ENCODE measurements at regions not wholly inside any gene's neighbourhood (a gene's known extent, or its start where the extent isn't known, plus 50 kb on each side); places are given as distances from the start of the nearest gene placed in this dataset.
"Not testable (repeated sequence)": the region's sequence is repeated elsewhere in the genome, so short reads cannot be mapped to it uniquely, and the experiment has no call there.

DNA sequence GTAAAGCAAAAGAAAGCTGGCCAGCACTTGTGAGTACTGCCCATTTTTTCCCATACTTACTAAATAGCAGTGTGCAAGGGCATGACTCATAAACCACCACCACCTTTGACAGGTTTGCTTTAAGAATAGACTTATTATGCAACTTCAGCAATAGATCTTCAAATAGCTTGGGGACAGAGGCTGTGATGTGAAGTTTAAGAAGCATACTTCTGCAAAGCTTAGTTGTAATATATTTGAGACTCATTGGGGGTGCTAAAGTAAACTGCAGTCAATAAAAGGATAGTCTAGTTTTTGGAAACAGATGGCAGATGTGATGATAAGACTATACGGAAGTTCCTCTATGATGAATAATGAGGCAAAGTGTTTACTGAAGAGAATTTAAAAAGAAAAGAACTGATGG lies 210.0 kb downstream of the PLA2G4A start:
- DNase-seq: peak; percentile 20

DNA sequence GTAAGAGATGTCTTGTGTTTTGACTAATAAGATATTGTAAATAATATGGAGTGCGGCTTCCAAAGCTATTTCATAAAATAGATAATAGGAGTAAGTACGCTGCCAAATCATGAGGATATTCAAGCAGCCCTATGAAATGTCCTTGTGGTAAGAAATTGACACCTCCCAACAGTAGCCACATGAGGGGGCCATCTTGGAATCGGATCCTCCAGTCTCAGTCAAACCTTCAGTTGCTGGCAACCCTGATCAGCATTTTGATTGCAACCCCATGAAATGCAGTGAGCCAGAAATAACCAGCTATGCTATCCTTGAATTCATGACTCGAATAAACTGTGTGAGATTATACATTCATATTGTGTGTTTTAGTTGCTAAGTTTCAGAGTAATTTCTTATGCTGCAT lies 212.4 kb downstream of the PLA2G4A start:
- no peak for DNase-seq

DNA sequence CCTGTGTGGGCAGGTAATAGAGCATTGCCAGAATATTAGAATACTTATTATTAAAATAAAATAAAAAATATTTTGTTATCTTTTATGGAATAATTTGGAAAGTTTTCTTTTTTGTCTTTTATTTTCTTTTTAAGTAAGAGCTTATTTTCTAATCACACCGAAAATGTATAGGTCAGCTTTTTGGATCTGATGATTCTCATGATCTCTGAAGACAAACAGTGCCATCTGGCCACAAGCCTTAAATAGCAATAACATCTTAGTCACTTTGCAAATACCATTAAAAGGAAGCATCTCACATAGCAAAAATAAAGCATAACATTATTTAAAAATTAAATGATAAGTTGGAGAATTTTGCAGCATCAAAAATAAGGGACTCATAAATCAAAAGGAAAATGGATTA lies 213.8 kb downstream of the PLA2G4A start:
- DNase-seq: no peak

DNA sequence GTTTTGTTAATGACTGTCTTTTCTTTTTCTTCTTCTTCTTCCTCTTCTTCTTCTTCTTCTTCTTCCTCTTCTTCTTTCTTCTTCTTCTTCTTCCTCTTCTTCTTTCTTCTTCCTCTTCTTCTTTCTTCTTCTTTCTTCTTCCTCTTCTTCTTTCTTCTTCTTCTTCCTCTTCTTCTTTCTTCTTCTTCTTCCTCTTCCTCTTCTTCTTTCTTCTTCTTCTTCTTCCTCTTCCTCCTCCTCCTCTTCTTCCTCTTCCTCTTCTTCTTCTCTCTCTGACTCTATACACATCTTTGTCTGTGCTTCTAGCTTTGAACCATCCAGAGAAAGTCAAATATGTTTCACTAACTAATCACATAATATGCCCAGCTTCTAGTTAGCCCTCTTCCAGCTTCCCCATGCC lies 214.7 kb downstream of the PLA2G4A start:
- not testable (repeated sequence) for DNase-seq

DNA sequence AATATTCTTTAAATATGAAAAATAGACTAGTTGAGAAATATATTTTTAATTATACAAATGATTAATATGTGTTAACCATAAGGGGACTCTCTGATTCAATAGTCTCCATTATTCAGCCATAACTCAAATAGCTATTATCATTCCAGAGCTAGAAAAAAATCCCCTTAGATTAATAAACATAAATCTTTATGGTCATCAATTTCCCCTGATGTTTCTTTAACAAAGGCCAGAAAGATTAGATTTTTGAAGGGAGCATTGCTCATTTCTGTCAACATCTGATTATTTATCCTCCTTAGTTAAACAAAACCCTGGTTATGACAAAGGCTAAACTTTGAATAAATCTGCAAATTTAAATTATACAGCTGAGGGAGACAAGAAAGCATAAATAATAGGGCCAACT lies 215.7 kb downstream of the PLA2G4A start:
- no peak for DNase-seq

DNA sequence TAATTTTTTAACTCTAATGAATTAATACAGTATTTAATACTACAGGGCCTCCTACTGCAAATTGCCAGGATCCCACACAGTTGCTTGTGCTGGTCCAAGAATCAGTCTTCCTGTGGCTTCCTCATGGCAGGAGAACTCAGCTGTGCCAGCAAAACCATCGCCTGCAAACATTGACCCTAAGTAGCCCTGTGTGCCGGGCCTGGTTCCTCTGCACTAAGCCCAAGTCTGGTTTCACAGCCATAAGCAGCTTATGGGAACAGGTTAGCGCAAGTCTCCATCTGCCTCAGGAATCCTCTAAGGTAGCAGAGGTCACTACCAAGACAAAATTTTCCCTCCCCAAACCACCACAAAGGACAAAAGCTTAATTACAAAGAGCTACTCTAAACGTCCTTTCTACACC lies 216.6 kb downstream of the PLA2G4A start:
- no peak for DNase-seq

DNA sequence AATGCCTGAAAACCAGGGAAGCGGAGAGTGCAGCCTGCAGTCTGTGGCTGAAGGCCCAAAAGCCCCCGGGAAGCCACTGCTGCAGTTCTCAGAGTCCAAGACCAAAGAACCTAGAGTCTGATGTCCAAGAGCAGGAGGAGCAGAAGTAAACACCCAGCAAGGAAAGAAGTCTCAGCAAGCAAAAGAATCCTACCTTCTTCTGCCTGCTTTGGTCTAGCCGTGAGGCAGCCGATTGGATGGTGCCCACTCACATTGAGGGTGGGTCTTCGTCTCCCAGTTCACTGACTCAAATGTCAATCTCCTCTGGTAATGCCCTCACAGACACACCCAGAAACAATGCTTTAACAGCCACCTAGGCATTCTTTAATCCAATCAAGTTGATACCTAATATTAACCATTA lies 217.5 kb downstream of the PLA2G4A start:
- no peak for DNase-seq

DNA sequence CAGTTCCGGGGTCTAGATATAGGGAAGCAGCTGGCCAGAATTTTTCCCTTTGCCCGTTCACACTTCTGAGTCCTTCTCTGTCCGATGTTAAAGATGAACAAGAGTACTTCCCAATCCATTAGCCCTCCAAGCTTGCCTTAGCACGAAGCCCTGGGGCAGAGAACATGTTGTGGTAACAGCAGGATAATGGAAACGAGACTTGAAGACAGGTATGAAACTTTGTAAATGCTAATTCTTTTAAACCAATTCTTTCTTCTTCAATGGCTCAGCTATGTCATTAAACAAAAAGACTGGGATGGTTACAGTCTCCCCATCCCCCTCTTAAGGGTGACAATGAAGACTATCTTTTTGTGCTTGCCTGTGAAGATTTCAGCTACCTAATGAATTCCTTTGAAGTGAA lies 218.5 kb downstream of the PLA2G4A start:
- no peak for DNase-seq

DNA sequence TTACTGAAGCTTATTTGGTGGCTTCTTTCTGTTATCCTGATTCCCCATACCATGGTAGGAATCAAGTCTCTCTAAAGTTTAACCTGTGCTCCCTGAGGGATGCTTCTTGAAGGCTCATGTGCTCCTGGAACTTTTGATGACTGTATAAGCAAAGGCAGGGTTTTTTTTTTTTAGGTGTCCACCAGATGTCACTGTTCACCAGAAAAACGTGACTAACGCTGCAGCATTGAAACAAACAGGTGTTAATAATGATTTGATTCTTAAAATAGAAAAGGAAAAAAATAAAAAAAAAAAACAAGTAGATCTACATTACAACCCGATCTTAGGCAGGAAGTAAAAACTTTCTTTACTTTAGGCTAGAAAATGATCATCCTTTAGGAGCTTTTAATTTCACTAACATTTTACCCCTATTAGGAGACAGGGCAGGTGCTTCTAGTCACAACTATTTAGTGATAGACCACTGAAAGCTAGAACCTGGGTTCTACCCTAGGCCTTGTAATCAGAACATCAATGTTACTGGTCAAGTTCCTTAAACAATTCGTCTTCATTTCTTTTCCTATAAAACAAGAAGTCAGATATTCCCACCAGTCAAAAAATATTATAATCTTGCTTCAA lies 223.0 kb downstream of the PLA2G4A start:
- DNase-seq: peak; percentile 37

DNA sequence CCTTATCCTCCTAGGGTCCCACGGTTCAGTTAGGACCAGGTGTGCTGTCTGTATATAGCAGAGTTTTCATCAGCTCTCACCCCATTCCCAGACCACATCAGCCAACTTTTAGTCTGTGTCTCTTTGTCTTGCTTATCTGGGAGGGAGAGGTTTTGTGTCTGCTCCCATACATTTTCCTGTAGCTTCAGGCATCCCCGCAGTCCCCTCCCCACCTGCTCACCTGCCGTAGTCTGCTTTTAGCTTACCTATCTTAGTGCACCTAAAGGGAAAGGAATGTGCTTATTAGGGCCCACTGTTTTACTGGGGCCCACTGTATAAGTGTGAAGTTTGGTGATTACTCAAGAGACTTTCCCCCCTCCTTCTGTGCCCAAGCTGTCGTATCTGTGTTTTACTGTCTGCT lies 225.1 kb downstream of the PLA2G4A start:
- DNase-seq: no peak

DNA sequence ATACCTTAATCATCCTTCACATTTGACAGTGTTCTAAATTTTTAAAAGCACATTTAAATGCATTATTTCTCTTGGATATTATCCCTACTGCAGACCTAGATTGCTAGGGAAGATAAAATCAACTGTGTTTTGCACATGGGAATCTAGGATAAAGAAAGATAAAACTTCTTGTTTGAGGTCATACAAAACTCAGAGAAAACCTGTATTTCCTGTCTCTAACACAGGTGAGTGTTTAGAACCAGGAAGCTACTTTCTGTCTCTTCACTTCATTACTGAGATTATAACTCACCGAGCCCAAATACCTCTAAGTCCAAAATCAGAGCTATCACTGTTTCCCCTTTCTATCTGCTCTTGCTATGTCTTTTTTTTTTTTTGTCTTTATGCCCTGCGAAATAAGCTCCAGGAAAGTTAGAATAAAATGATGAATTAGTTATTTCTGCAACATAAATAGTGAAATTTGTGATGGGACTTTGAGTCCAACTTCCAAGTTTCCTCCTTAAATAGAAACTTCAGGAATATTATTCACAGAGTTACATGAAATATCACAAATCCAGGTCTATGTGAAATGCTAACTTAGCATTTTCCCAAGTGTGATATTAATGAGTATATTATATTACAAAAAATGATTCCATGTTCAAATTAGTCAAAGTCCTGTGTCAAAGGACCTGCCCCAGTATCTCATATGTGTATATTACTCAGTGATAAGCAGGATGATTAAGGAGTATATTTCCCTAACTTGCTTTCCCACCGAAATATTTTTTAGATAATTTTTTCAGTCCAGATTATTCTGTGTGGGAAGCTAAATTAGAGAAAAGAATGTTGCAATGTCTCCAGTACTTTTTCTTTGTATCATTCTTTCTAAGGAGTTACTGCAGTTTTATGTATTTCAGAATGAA lies 226.4 kb downstream of the PLA2G4A start:
- no peak for DNase-seq

DNA sequence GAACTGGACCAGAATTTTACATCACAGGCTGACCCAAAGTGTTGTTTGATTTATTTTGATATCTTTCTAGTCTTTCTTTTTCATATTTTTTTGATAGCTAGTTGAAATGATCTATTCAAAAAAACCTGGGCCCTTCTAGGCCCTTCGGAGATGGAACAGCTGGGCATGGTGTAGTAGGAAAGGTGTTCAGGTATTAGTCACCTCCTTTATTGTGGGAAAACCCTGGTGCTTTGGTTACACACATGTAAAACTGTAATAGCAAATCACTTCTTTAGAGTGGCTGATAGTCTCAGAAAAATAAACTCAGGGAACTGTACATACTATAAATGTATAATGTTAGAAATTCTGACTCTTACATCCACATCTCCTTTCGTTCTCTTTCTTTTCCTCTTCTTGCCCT lies 234.5 kb downstream of the PLA2G4A start:
- DNase-seq: no peak

DNA sequence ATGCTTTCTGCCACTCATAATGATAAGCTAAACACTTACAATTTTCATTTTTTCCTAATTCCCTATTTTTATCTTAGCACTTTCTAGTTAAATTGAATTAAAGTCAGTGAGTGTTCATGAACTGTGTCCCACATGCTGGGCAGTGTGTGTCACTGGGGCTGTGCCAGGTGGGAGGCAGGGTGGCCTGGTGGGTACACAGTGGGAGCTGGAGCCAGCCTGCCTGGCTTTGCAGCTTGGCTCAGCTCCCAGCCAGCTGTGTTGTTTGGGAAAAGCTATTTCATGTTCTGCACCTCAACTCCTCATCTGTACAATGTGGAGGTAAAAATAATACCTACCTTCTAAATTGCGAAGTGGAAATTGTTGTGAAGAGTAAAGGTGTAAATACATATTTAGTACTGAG lies 238.4 kb downstream of the PLA2G4A start:
- no peak for DNase-seq

DNA sequence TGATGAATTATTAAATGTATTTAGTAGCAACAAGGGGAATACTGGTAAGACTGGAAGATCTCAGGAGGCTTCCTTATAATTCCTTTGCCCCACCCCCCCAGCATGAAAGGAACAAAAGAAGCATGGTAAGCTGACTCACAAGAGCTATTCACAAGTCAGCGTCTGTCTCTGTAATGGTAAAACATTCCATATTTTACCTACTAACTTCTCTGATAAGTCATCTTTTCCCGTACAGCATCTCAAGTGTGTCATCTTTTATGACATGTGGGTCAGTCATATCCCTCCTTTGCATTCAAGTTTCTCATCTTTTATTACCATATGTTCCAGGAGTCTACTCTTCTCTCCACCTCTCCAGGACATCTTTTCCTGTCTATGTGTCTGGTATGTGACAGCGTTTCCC lies 241.3 kb downstream of the PLA2G4A start:
- DNase-seq: no peak

DNA sequence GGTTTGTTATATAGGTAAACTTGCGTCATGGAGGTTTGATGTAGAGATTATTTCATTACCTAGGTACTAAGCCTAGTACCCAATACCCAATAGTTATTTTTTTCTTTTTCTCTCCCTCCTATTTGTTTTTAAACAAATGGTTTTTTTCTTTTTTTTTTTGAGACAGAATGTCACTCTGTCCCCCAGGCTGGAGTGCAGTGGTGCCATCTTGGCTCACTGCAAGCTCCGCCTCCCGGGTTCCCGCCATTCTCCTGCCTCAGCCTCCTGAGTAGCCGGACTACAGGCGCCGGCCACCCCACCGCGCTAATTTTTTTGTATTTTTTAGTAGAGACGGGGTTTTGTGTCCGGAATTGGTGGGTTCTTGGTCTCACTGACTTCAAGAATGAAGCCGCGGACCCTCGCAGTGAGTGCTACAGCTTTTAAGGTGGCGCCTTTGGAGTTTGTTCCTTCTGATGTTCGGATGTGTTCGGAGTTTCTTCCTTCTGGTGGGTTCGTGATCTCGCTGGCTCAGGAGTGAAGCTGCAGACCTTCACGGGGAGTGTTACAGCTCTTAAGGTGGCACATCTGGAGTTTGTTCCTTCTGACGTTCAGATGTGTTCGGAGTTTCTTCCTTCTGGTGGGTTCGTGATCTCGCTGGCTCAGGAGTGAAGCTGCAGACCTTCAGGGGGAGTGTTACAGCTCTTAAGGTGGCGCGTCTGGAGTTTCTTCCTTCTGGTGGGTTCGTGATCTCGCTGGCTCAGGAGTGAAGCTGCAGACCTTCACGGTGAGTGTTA lies 243.7 kb downstream of the PLA2G4A start:
- DNase-seq: not testable (repeated sequence)

DNA sequence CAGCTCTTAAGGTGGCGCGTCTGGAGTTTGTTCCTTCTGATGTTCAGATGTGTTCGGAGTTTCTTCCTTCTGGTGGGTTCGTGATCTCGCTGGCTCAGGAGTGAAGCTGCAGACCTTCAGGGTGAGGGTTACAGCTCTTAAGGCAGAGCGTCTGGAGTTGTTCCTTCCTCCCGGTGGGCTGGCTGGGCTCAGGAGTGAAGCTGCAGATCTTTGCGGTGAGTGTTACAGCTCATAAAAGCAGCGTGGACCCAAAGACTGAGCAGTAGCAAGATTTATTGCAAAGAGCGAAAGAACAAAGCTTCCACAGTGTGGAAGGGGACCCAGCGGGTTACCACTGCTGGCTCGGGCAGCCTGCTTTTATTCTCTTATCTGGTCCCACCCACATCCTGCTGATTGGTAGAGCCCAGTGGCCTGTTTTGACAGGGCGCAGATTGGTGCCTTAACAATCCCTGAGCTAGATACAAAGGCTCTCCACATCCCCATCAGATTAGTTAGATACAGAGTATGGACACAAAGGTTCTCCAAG lies 244.3 kb downstream of the PLA2G4A start:
- DNase-seq: peak; percentile 18

DNA sequence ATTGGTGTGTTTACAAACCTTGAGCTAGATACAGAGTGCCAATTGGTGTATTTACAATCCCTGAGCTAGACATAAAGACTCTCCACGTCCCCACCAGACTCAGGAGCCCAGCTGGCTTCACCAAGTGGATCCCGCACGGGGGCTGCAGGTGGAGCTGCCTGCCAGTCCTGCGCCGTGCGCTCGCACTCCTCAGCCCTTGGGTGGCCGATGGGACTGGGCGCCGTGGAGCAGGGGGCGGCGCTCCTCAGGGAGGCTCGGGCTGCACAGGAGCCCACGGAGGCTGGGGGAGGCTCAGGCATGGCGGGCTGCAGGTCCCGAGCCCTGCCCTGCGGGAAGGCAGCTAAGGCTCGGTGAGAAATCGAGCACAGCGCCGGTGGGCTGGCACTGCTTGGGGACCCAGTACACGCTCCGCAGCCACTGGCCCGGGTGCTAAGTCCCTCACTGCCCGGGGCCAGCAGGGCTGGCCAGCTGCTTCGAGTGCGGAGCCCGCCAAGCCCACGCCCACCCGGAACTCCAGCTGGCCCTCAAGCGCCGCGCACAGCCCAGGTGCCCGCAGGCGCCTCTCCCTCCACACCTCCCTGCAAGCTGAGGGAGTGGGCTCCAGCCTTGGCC lies 245.0 kb downstream of the PLA2G4A start:
- DNase-seq: not testable (repeated sequence)

DNA sequence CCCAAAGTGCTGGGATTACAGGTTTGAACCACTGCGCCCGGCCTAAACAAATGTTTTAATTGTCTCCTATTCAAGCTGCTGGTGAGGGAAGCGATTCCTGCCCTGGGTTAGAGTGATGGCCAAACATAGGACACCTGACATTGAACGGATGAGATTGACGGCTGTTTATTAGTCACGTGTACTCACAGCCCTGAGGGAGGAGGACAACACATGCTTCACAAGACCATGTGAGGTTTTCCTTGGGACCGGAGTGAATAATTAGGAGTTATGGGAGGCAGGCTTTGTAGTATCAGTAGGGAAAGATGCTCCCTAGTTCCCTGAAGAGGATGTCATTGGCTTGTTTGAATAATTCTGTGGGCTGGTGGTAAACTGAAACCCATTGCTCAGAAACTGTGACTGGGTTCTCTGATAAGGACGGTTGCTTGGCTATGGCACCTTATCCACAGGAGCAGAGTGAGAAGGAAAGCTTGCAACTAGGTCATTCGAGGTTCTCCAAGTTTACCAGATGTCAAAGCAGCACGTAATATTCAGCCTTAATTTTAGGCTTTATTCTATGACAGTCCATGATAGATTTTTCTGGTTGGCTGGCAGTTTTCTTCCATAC lies 245.8 kb downstream of the PLA2G4A start:
- DNase-seq: no peak

DNA sequence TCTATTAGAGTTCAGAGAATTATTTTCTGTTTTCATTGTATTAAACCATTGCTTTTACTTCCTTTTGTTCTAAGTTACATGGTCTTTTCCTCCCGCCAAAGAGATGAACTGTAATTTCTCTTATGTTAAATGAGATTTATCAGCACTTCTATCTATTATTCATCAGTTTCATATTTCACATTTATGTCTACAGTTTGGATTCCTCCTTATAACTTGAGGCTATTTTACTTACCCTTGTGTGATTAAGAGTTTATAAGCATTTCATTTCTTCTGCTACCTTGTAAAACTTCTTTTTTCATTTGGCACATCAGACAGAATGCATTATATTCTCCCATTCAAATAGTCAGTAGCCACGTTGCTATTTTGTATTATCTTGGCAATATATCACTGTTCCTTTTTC lies 248.2 kb downstream of the PLA2G4A start:
- DNase-seq: no peak

DNA sequence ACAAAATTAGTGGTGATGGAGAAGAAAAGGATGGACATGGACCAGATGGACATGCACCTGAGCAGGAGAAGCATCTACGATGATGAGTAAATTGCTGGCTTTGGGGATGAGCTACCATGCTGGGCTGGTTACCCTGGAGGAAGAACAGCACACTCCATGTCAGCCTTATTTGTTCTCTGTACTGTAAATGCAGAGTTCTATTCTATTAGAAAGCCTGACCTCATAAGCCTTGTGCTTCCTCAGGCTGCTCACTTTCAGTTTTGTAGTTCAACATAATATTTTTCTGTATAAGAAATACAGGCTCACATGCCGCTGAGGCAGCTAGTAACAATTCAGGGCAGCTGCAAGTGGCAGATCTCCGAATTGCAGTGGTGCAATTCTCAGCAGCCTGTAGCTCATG lies 249.6 kb downstream of the PLA2G4A start:
- DNase-seq: no peak

DNA sequence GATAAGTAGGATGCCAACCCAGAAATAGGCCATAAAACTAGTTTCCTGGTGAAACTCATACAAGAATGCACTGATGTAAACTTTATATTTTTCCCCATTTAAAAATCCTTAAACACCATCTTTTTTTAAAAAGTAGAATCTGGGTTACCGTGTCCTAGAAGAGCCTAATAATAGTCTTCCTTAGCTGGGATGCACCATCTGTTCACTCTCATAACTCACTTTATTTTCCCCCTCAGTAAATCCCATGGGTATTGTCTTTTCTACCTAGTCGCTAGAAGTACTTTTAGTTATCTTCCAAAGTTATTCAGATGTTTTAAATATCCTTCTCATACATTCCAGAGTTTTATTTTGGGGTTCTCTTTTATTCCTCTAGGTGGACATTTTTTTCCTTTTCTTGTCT lies 250.2 kb downstream of the PLA2G4A start:
- DNase-seq: no peak

DNA sequence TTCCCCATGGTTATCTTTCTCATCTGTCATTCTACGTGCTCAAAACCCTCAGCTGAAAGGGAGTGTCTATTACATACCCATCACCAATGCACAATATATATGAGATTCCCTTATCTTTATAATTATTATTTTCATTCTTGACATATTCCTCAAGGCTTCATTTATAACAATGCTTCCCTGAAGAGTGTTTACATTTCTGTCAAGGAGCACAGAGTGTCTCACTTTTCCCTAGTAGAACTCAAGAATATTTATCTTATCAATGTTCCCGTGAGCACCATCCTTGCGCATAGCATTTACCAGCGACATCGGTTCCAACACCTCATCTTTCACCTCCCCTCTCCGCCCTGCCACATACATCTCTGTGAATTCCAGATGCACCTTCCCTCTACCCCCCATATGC lies 250.6 kb downstream of the PLA2G4A start:
- DNase-seq: no peak

DNA sequence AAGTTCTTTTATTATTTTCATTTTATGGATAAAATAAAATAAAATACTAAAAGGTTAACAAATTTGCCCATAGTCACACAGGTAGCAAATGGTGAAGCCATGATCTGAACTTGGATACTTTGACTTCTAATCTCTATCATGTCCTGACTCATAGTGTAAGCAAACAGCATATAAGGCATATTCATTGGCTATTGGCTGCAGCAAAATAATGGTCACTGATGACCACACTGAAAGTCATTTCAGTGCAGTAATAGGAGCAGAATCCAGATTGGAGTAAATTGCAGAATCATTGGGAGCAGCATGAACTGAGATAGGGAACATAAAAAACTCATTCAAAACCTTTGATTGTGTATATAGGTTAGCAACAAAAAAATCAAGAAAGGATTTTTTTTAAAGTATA lies 262.9 kb downstream of the PLA2G4A start:
- no peak for DNase-seq
